ENCODE measurements at regions not wholly inside any gene's neighbourhood (a gene's known extent, or its start where the extent isn't known, plus 50 kb on each side); places are given as distances from the start of the nearest gene placed in this dataset.
"Not testable (repeated sequence)": the region's sequence is repeated elsewhere in the genome, so short reads cannot be mapped to it uniquely, and the experiment has no call there.

DNA sequence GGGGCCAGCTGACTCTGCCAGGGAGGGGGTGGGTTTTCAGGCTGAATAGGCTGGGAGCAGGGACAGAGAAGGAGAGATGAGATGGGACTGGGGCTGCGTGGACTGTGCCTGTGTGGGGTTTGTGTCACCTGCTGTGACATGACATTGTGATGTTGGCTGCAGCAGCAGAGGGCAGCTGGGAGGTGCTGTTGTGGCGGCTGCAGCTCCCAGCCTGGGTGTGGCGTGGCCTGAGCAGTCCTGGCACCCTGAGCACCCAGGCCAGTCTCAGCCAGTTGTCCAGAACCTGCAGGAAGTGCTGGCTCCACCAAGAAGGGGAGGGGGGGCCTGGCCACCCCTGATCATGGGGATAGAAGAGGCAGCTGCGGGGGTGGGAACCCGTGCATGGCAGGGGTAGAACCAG is 4469.3 kb upstream of the TPTE start:
- TF ChIP-seq, protein P1, sequence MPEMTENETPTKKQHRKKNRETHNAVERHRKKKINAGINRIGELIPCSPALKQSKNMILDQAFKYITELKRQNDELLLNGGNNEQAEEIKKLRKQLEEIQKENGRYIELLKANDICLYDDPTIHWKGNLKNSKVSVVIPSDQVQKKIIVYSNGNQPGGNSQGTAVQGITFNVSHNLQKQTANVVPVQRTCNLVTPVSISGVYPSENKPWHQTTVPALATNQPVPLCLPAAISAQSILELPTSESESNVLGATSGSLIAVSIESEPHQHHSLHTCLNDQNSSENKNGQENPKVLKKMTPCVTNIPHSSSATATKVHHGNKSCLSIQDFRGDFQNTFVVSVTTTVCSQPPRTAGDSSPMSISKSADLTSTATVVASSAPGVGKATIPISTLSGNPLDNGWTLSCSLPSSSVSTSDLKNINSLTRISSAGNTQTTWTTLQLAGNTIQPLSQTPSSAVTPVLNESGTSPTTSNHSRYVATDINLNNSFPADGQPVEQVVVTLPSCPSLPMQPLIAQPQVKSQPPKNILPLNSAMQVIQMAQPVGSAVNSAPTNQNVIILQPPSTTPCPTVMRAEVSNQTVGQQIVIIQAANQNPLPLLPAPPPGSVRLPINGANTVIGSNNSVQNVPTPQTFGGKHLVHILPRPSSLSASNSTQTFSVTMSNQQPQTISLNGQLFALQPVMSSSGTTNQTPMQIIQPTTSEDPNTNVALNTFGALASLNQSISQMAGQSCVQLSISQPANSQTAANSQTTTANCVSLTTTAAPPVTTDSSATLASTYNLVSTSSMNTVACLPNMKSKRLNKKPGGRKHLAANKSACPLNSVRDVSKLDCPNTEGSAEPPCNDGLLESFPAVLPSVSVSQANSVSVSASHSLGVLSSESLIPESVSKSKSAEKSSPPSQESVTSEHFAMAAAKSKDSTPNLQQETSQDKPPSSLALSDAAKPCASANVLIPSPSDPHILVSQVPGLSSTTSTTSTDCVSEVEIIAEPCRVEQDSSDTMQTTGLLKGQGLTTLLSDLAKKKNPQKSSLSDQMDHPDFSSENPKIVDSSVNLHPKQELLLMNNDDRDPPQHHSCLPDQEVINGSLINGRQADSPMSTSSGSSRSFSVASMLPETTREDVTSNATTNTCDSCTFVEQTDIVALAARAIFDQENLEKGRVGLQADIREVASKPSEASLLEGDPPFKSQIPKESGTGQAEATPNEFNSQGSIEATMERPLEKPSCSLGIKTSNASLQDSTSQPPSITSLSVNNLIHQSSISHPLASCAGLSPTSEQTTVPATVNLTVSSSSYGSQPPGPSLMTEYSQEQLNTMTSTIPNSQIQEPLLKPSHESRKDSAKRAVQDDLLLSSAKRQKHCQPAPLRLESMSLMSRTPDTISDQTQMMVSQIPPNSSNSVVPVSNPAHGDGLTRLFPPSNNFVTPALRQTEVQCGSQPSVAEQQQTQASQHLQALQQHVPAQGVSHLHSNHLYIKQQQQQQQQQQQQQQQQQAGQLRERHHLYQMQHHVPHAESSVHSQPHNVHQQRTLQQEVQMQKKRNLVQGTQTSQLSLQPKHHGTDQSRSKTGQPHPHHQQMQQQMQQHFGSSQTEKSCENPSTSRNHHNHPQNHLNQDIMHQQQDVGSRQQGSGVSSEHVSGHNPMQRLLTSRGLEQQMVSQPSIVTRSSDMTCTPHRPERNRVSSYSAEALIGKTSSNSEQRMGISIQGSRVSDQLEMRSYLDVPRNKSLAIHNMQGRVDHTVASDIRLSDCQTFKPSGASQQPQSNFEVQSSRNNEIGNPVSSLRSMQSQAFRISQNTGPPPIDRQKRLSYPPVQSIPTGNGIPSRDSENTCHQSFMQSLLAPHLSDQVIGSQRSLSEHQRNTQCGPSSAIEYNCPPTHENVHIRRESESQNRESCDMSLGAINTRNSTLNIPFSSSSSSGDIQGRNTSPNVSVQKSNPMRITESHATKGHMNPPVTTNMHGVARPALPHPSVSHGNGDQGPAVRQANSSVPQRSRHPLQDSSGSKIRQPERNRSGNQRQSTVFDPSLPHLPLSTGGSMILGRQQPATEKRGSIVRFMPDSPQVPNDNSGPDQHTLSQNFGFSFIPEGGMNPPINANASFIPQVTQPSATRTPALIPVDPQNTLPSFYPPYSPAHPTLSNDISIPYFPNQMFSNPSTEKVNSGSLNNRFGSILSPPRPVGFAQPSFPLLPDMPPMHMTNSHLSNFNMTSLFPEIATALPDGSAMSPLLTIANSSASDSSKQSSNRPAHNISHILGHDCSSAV (CRISPR knock-in tag; IDR thresholded peaks at IDR 0.05; ENCODE audit: borderline replicate concordance), result not testable (repeated sequence)
- TF ChIP-seq, protein P2, sequence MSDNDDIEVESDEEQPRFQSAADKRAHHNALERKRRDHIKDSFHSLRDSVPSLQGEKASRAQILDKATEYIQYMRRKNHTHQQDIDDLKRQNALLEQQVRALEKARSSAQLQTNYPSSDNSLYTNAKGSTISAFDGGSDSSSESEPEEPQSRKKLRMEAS (IDR thresholded peaks at IDR 0.05), result not testable (repeated sequence)
- TF ChIP-seq ZNF761 (CRISPR knock-in tag; conservative IDR thresholded peaks at IDR 0.05); GATAD1 (CRISPR knock-in tag; IDR thresholded peaks at IDR 0.05); ZNF337 (CRISPR knock-in tag; IDR thresholded peaks at IDR 0.05; ENCODE audit: borderline replicate concordance, low read depth); POLR2A (IDR thresholded peaks at IDR 0.05; ENCODE audit: insufficient read depth in 1 of 2, low read depth in 2 of 2, low read length in 2 of 2); RBAK (CRISPR knock-in tag; IDR thresholded peaks at IDR 0.05); KLF16 (CRISPR knock-in tag; IDR thresholded peaks at IDR 0.05): not testable (repeated sequence)
- TF ChIP-seq, protein P3, sequence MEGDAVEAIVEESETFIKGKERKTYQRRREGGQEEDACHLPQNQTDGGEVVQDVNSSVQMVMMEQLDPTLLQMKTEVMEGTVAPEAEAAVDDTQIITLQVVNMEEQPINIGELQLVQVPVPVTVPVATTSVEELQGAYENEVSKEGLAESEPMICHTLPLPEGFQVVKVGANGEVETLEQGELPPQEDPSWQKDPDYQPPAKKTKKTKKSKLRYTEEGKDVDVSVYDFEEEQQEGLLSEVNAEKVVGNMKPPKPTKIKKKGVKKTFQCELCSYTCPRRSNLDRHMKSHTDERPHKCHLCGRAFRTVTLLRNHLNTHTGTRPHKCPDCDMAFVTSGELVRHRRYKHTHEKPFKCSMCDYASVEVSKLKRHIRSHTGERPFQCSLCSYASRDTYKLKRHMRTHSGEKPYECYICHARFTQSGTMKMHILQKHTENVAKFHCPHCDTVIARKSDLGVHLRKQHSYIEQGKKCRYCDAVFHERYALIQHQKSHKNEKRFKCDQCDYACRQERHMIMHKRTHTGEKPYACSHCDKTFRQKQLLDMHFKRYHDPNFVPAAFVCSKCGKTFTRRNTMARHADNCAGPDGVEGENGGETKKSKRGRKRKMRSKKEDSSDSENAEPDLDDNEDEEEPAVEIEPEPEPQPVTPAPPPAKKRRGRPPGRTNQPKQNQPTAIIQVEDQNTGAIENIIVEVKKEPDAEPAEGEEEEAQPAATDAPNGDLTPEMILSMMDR (CRISPR knock-in tag; IDR thresholded peaks at IDR 0.05), result not testable (repeated sequence)
